Smooth muscle cell (in vitro differentiated cells): ENCODE measurements at regions not wholly inside any gene's neighbourhood (a gene's known extent, or its start where the extent isn't known, plus 50 kb on each side); places are given as distances from the start of the nearest gene placed in this dataset.

Source experiments
- DNase-seq: peaks from one replicate; lab custom pipeline; 2025; ENCODE audit not compliant: unreplicated experiment; lab: John Stamatoyannopoulos, UW
- H2AFZ ChIP-seq: fragments of 200-600 bp; sonication (generic); 2 replicates; pipeline ENCODE4 v1.6.0; 2016; ENCODE audit warnings: antibody characterized with exemption, low read depth, mild to moderate bottlenecking
- H3F3A ChIP-seq: fragments of 200-600 bp; sonication (generic); 2 replicates; pipeline ENCODE4 v1.6.0; 2017; ENCODE audit warnings: antibody characterized with exemption, low read depth
- H3K27ac ChIP-seq: fragments of 200-600 bp; sonication (generic); 2 replicates; pipeline ENCODE4 v1.5.1; 2016; ENCODE audit warnings: low read depth, mild to moderate bottlenecking
- H3K27me3 ChIP-seq: fragments of 200-600 bp; sonication (generic); 2 replicates; pipeline ENCODE4 v1.6.1; 2016; ENCODE audit warnings: low read depth, mild to moderate bottlenecking
- H3K36me3 ChIP-seq: fragments of 200-600 bp; sonication (generic); 2 replicates; pipeline ENCODE4 v1.5.1; 2016; ENCODE audit warnings: low read depth
- H3K4me1 ChIP-seq: fragments of 200-600 bp; sonication (generic); 2 replicates; pipeline ENCODE4 v1.5.1; 2016; ENCODE audit warnings: low read depth
- H3K4me2 ChIP-seq: fragments of 200-600 bp; sonication (generic); 2 replicates; pipeline ENCODE4 v1.6.0; 2016; ENCODE audit warnings: mild to moderate bottlenecking
- H3K4me3 ChIP-seq: fragments of 200-600 bp; sonication (generic); 2 replicates; pipeline ENCODE4 v1.5.1; 2016; ENCODE audit warnings: mild to moderate bottlenecking
- H3K79me2 ChIP-seq: fragments of 200-600 bp; sonication (generic); 2 replicates; pipeline ENCODE4 v1.6.0; 2016; ENCODE audit warnings: low read depth, mild to moderate bottlenecking
- H3K9ac ChIP-seq: fragments of 200-600 bp; sonication (generic); 2 replicates; pipeline ENCODE4 v1.6.0; 2016; ENCODE audit warnings: low read depth
- H3K9me3 ChIP-seq: fragments of 200-600 bp; sonication (generic); replicated peaks from 2 replicates; pipeline ENCODE4 v1.5.1; 2016; ENCODE audit warnings: low read depth
- H4K20me1 ChIP-seq: fragments of 200-600 bp; sonication (generic); 2 replicates; pipeline ENCODE4 v1.6.0; 2016; ENCODE audit warnings: low read depth
- CTCF ChIP-seq: fragments of 200-600 bp; sonication (generic); IDR thresholded peaks from 2 replicates; pipeline ENCODE4 v1.5.1; 2017; ENCODE audit warnings: borderline replicate concordance, mild to moderate bottlenecking, antibody characterized with exemption; ENCODE audit not compliant: insufficient read depth, poor library complexity, severe bottlenecking
- WGBS: methylation state at CpG from one replicate; pipeline ENCODE4 v1.1.7; 2016; ENCODE audit warnings: low lambda C conversion rate; 5-methylcytosine and 5-hydroxymethylcytosine counted together

GRCh38 chr13:64305246-64305645 is 2889.6 kb upstream of the PCDH20 start:
- Histone ChIP-seq H4K20me1 (no peaks in the 10 kb centered on the region), H3K4me2 (no peak overlapping the region), H3K36me3 (no peaks in the 10 kb centered on the region), H3K79me2 (no peaks in the 10 kb centered on the region), H3F3A (no peaks in the 10 kb centered on the region), H3K27ac (no peak overlapping the region), H3K9me3 (no peaks in the 10 kb centered on the region), H3K9ac (no peak overlapping the region), H3K27me3 (no peaks in the 10 kb centered on the region), H2AFZ (no peak overlapping the region), H3K4me3 (no peak overlapping the region), H3K4me1 (no peaks in the 10 kb centered on the region)
- no peak for DNase-seq
- no peak for TF ChIP-seq CTCF

- no peaks in the 10 kb centered on the region for H3F3A ChIP-seq
- no peaks in the 10 kb centered on the region for H3K36me3 ChIP-seq
- H4K20me1 ChIP-seq = no peaks in the 10 kb centered on the region
- H3K4me3 ChIP-seq = no peak overlapping the region
- TF ChIP-seq CTCF = no peak
- no peaks in the 10 kb centered on the region for H3K9me3 ChIP-seq
- H2AFZ ChIP-seq = no peak overlapping the region
- DNase-seq = no peak
- no peaks in the 10 kb centered on the region for H3K79me2 ChIP-seq
- H3K27me3 ChIP-seq = no peaks in the 10 kb centered on the region
- no peak overlapping the region for H3K4me2 ChIP-seq
- no peaks in the 10 kb centered on the region for H3K4me1 ChIP-seq
- H3K9ac ChIP-seq = no peak overlapping the region
- H3K27ac ChIP-seq = no peak overlapping the region
Measured at GRCh38 chr13:64300239-64300638, 2884.6 kb upstream of the PCDH20 start.

- no peak overlapping the region for H3K4me3 ChIP-seq
- no peaks in the 10 kb centered on the region for H3K4me1 ChIP-seq
- H3K9me3 ChIP-seq = no peaks in the 10 kb centered on the region
- no peak for TF ChIP-seq CTCF
- no peaks in the 10 kb centered on the region for H4K20me1 ChIP-seq
- no peak overlapping the region for H3K9ac ChIP-seq
- no peak overlapping the region for H3K27ac ChIP-seq
- H3K36me3 ChIP-seq = no peaks in the 10 kb centered on the region
- no peaks in the 10 kb centered on the region for H3F3A ChIP-seq
- no peaks in the 10 kb centered on the region for H3K27me3 ChIP-seq
- H2AFZ ChIP-seq = no peak overlapping the region
- no peak overlapping the region for H3K4me2 ChIP-seq
- no peak for DNase-seq
- no peaks in the 10 kb centered on the region for H3K79me2 ChIP-seq
Measured at GRCh38 chr13:64293923-64294322, 2878.3 kb upstream of the PCDH20 start.

GRCh38 chr13:64289702-64290101 is 2874.1 kb upstream of the PCDH20 start:
- Histone ChIP-seq H3K9me3 (no peaks in the 10 kb centered on the region), H3K4me2 (no peak overlapping the region), H3F3A (no peaks in the 10 kb centered on the region), H3K79me2 (no peaks in the 10 kb centered on the region), H3K4me1 (no peaks in the 10 kb centered on the region), H3K4me3 (no peak overlapping the region), H3K27ac (no peak overlapping the region), H2AFZ (no peak overlapping the region), H3K36me3 (no peaks in the 10 kb centered on the region), H3K27me3 (no peaks in the 10 kb centered on the region), H4K20me1 (no peaks in the 10 kb centered on the region), H3K9ac (no peak overlapping the region)
- no peak for DNase-seq
- WGBS = 69% methylated on average over 3 of the region's 3 CpGs
- no peak for TF ChIP-seq CTCF
